ENCODE measurements at regions not wholly inside any gene's neighbourhood (a gene's known extent, or its start where the extent isn't known, plus 50 kb on each side); places are given as distances from the start of the nearest gene placed in this dataset.

DNA sequence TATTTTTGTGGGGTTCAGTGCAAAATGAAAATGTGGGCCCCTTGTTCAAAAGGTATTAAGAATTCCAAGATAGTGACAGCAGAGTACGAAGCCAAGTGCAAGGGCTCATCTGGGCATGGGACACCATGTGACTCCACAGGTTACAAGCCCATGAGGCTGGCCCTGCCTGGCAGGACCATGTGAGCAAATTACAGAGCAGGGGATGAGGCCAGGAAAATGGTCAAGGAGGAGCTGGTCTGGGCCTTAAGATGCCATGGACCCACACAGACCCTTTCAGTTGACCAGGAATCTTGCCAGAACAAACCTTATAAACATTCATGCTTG, 86.9 kb downstream of the SNX5 start:
- no peak for DNase-seq (ENCODE audit: low read depth)
- no peaks in the 10 kb centered on the region for H3K27me3 ChIP-seq (ENCODE audit: control insufficient read depth, insufficient read depth, low read length)
- no peak overlapping the region for H3K4me3 ChIP-seq (ENCODE audit: low read depth, low read length)
- no peaks in the 10 kb centered on the region for H3K36me3 ChIP-seq (ENCODE audit: control insufficient read depth, insufficient read depth, low read length)
- TF ChIP-seq, protein P1, sequence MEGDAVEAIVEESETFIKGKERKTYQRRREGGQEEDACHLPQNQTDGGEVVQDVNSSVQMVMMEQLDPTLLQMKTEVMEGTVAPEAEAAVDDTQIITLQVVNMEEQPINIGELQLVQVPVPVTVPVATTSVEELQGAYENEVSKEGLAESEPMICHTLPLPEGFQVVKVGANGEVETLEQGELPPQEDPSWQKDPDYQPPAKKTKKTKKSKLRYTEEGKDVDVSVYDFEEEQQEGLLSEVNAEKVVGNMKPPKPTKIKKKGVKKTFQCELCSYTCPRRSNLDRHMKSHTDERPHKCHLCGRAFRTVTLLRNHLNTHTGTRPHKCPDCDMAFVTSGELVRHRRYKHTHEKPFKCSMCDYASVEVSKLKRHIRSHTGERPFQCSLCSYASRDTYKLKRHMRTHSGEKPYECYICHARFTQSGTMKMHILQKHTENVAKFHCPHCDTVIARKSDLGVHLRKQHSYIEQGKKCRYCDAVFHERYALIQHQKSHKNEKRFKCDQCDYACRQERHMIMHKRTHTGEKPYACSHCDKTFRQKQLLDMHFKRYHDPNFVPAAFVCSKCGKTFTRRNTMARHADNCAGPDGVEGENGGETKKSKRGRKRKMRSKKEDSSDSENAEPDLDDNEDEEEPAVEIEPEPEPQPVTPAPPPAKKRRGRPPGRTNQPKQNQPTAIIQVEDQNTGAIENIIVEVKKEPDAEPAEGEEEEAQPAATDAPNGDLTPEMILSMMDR (IDR thresholded peaks at IDR 0.05; ENCODE audit: insufficient read depth, low read length, poor library complexity, severe bottlenecking): no peak

DNA sequence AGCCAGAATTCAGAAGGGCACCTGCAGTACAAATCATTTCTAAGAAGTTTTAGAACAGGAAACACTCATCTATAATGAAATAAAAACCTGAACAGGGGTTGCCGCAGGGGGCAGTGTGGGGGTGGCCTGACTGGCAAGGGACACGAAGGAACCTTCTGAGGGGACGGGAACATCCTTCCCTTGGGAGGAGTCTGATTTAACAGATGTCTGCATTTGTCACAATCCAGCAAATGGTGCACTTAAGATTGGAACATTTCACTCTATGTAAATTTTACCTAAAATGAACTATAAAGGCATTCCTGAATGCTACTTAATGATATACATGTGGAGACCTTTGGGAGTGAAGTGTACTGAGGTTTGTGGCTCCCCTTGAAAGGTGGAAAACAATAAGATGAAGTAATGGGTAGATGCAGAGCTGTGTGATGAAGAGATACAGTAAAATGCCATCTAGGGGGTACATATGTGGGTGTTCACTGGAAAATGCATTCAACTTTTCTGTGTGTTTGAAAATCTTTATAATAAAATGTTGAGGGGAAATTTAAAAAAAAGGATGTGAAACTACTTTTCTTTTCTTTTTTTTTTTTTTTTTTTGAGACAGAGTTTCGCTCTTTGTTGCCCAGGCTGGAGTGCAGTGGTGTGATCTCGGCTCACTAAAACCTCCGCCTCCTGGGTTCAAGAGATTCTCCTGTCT, 89.5 kb downstream of the SNX5 start:
- DNase-seq (ENCODE audit: low read depth): no peak
- H3K36me3 ChIP-seq (ENCODE audit: control insufficient read depth, insufficient read depth, low read length): no peaks in the 10 kb centered on the region
- no peak overlapping the region for H3K4me3 ChIP-seq (ENCODE audit: low read depth, low read length)
- peaks cover 2% of the 10 kb centered on the region for H3K27me3 ChIP-seq (ENCODE audit: control insufficient read depth, insufficient read depth, low read length)
- TF ChIP-seq, protein P1 (IDR thresholded peaks at IDR 0.05; ENCODE audit: insufficient read depth, low read length, poor library complexity, severe bottlenecking): no peak

DNA sequence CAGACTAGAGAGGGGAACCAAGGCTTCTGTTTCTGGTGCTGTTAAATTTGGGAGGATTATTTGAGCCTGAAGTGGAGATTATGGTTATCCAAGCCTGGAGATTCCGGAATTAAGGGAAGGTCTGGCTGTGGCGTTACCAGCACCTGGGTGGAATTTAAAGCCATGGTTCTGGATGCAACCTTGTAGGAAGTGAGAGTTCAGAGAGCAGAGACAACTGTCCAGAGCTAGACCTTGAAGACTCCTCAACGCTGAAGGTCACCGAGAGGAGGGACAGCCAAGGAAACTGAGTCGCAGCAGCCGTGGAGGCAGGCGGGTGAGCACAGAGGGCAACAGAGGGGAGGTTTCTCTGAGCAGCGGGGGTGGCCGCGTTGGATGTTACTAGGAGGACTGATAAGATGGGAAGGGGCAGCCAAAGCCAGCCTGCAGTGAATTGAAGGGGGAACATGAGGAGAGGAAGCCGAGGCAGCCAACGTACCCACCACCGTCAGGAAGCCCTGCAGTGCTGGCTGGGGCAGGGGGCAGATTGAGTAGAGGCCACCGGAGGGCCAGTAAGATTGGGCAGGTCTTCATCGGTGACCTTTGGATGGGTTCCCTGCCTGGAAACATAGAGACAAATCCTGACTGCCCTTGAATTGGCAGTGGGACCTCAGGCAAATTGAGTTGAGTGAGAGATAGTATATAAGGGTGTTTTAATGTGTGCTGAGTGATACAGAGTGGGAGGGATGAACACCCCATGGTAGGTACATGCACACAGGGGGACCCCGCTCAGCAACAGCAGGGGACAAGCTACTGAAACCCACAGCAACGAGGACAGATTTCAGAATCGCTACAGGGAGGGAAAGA, 90.3 kb downstream of the SNX5 start:
- DNase-seq (ENCODE audit: low read depth): no peak
- no peaks in the 10 kb centered on the region for H3K36me3 ChIP-seq (ENCODE audit: control insufficient read depth, insufficient read depth, low read length)
- no peak overlapping the region for H3K4me3 ChIP-seq (ENCODE audit: low read depth, low read length)
- H3K27me3 ChIP-seq (ENCODE audit: control insufficient read depth, insufficient read depth, low read length): peaks cover 2% of the 10 kb centered on the region
- TF ChIP-seq, protein P1 (IDR thresholded peaks at IDR 0.05; ENCODE audit: insufficient read depth, low read length, poor library complexity, severe bottlenecking): no peak

DNA sequence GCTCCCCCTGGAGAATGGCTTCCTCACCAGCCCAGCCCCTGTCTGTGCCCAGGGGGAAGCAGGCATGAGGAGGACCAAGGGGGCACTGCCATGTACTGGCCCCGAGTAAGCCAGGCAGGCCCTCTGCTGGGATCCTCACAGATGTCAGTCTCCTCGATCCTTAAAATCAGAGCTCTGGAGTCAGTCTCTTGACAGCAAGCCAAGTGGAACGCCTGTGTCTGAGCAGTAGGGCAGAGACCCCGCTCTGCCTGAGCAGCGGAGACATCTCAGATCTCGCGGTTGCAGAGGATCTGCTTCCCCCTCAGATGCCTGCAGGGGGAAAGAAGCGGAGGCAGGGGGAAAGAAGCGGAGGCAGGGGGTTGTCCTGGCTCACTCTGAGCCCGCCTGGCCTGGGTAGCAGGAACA, 92.6 kb downstream of the SNX5 start:
- Histone ChIP-seq H3K4me3 (ENCODE audit: low read depth, low read length) (no peak overlapping the region), H3K36me3 (ENCODE audit: control insufficient read depth, insufficient read depth, low read length) (no peaks in the 10 kb centered on the region), H3K27me3 (ENCODE audit: control insufficient read depth, insufficient read depth, low read length) (peaks cover 2% of the 10 kb centered on the region)
- TF ChIP-seq, protein P1 (IDR thresholded peaks at IDR 0.05; ENCODE audit: insufficient read depth, low read length, poor library complexity, severe bottlenecking): no peak
- no peak for DNase-seq (ENCODE audit: low read depth)

DNA sequence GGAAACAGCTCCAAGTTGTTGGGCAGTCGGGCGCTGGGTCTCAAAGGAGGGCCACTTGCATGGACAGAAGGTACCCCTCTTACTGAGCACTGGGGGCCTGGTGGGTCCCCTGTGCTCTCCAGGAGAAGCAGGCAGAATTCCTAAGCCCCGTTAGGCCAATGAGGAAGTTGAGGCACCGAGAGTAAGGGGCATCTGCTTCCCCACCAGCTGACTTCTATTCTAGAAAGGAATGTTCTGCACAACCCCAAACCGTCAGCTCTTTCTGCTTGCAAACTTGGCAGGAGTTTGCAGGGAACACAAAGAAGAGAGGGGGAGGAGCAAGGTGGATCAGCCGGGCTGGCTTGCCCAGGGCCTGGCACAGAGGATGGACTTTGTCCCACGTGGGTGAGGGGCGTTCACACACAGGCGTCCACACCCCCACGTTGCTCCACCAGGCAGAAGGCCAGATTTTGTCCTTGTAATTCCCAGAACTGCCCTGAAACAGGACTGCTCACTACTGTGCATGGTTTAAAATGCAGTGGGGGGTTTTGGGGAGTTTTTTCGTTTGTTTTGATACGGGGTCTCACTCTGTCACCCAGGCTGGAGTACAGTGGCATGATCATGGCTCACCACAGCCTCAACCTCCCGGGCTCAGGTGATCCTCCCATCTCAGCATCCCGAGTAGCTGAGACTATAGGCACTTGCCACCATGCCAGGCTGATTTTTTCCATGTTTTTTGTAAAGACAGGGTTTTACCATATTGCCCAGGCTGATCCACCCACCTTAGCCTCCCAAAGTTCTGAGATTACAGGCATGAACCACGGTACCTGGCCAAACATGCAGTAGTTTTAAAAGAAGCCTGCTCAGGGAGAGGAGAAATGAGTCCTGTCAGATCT, 93.3 kb downstream of the SNX5 start:
- Histone ChIP-seq H3K36me3 (ENCODE audit: control insufficient read depth, insufficient read depth, low read length) (no peaks in the 10 kb centered on the region), H3K4me3 (ENCODE audit: low read depth, low read length) (no peak overlapping the region), H3K27me3 (ENCODE audit: control insufficient read depth, insufficient read depth, low read length) (peaks cover 2% of the 10 kb centered on the region)
- DNase-seq (ENCODE audit: low read depth): no peak
- TF ChIP-seq, protein P1 (IDR thresholded peaks at IDR 0.05; ENCODE audit: insufficient read depth, low read length, poor library complexity, severe bottlenecking): no peak

Data from kidney epithelial cell (primary cell).